Renal cortex interstitium (tissue), 11 donors: ENCODE measurements at regions not wholly inside any gene's neighbourhood (a gene's known extent, or its start where the extent isn't known, plus 50 kb on each side); places are given as distances from the start of the nearest gene placed in this dataset.
A peak's percentile ranks its signal among the peaks of the same experiment; 100 is the strongest.

Experiments
- DNase-seq, 11 donors: peaks; one replicate each; pipeline ENCODE4 v3.0.0-alpha.2; 2013; ENCODE audit warnings: low read depth in 9 of 11, low spot score in 4 of 11; ENCODE audit errors: extremely low read depth in 1 of 11

GRCh38 chr2:67462738-67463496 is 65.8 kb downstream of the ETAA1 start:
- DNase-seq: no peak

- DNase-seq: no peak
These were observed 66.7 kb downstream of the ETAA1 start for GRCh38 chr2:67463810-67464209.

DNA sequence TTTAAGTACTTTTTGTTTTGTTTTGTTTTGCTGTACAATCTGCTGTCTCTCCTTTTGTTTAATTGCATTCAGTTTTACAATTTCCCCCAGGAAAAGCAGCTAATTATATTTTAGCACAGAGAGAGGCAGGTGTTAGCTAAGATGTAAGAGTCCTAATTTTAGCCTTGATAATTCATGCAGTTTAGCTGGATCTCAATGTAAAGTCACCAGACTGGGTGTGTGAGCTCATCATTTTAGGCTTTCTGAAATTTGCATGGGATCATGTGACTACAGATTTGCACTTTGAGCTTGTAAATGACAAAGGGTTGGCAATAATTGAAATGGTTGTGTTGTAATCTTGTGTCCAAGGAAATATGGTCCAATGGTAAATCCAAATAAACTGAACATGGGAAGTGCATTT is 68.5 kb downstream of the ETAA1 start:
- no peak for DNase-seq

GRCh38 chr2:67466734-67467133 is 69.6 kb downstream of the ETAA1 start:
- no peak for DNase-seq

DNA sequence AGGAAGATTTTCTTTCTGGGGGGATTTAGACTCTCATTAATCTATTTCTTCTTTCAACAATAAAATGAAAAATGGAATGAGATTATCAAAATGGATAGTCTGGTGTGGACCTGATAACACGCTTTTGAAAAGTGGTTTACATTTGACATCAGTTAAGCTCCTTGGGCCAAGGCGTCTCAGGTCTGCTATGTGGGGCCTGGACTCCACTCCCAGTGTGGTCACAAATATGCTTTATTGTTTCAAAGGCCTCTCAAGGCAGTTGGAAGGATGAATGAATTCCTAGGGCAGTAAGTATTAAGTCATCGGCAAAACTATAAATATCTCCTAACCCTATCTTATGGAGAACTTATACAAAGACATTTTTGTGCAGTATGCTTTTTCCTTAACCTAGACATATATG is 74.5 kb downstream of the ETAA1 start:
- DNase-seq: no peak

DNA sequence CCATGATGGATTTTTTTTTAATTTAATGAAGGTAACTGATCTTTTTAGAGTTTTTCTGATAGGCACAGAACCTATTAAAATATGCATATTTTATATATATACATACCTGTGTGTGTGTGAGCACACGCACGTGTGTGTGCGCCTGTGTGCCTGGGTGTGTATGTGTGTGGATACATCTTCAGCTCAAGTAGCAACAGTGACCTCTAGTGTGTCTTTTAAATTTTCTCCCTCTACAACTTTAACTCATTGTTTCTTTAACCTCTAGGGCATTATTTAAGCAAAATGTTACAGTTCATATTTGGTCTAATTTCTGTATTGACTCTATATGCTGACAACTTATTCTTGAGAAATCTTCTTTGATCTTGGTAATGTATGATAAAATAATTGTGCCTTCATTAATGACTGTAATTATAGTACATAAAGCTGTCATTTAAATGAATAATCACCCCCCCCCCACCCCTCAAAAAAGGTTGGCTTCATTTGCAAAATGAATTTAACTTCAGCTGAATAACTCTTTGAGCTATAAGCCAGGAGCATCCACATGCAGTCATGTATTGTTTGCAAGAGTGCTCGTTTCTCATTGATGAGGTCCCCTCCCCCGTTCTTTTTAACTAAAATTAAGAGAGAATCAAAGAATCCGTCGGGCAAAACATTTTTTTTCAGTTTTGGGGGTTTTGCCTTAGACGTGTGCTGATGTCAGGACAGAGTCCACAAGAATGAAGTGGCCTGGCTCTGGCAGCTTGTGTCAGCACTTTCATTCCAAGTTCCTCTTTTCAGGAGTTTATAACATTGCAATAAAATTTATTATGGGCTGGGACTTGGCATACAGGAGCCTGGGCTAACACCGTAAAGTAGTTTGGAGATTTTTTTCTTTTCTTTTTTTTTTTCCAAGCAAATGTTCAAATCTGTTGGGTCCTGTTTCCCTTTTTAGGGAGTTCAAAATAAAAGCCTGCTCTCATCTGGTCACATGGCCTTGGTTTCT is 80.0 kb downstream of the ETAA1 start:
- peak in 10 of 11 donors; percentile 20 to 74 (median 52) for DNase-seq

DNA sequence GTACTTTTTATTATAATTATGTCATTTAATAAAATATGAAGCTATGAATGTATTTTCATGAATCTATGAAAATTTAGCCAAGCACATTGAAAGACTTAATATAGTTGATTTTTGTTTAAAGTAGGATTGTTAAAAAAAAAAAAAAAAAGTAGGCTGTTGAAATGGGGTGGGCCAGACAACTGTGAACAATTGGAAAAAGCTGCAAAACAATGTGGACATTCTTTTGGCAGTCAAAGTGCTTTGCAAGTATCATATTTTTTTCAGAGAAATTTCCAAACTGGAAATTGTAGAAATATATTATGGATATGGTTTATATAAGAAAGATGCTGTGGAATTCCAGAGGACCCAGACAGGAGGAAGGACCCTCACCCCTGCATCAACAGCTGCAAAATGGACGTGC is 82.1 kb downstream of the ETAA1 start:
- DNase-seq: no peak

- DNase-seq: no peak
These were observed 88.3 kb downstream of the ETAA1 start for GRCh38 chr2:67485431-67485830.

DNA sequence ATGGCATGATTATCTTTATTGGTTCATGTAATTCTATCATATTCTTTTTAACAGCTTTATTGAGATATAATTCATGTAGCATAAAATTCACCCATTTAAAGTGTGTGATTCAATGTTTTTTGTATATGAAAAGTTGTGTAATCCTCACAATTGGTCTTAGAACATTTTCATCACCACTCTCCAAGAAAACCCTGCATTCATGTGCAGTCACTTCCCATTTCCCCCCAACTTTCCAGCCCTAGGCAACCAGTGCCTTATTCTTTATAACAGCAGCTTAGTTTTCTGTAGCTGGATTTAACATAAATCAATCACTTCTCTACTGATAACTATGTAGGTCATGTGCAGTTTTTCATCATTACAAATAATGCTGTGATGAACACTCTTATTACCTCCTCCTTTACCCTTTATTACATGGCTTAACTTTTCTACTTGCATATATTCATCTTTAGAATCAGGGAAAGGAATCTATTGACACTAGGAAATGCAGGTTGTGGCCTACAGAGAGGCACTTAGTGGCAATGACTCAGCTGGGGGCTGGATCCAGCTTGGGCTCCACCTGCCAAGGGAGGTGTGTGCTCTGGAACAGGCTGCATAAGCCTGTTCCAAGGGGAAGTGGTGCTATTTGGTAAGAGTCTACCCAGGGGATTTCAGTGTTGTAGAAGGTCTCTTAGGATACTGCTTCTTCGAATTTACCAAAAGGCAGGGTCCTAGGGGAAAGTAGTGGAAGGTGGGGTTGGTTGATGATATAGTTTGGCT is 89.1 kb downstream of the ETAA1 start:
- no peak for DNase-seq

GRCh38 chr2:67487993-67488392 is 90.9 kb downstream of the ETAA1 start:
- DNase-seq: no peak

DNA sequence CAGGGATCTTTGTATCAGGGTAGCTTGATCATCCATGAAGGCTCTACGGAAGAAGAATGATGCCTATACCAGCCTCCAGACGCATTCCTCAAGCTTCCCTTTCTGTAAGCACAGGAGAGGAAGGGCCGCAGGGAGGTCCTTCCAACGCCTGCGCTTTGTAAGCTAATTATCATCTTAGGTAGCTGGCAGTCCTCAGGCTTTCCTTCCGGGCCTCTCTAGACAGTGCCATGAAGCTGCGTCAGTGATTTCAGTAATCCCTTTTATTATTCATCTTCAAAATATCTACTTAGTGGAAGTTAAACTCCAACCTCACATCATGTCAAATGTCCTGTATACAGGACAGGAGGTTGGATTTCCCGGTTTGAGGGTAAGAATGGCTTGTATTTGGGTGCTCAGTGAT is 92.3 kb downstream of the ETAA1 start:
- DNase-seq: no peak

DNA sequence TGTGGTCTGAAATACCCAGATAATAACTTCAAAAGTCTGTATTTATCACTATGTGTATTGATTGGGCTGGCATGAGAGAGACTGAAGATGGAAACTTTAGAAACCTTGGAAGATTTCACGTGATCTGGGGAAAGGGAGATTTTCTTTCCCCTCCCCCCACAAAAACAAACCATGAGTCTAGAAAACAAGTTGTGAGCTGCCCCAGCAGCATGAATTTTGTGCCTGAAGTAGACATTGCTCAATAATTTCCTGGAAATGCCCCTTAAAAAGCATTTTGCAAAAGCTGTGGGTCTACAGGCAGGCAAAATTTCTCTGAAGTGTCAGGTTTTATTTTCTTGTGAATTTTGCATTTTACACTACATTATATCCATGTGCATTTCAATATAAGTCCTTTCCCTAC is 101.8 kb downstream of the ETAA1 start:
- DNase-seq: no peak

DNA sequence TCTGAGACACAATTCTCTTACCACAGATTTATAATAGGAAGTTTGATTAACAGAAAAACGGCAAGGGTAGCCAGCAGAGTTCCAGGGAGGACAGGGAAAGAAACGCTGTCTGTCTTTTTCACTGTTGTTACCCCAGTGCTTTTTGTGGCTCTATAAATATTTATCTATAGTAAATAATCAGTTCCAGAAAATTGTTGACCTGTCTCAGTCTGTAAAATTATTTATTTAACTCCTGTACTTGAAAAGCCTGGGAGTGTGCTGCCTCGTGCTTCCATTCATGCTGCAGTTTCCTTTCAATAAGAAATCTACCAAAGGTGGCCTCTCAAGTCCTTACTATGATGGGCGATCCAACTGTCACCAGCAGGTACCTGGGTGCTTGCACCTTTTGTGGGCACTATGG is 102.9 kb downstream of the ETAA1 start:
- DNase-seq: no peak

DNA sequence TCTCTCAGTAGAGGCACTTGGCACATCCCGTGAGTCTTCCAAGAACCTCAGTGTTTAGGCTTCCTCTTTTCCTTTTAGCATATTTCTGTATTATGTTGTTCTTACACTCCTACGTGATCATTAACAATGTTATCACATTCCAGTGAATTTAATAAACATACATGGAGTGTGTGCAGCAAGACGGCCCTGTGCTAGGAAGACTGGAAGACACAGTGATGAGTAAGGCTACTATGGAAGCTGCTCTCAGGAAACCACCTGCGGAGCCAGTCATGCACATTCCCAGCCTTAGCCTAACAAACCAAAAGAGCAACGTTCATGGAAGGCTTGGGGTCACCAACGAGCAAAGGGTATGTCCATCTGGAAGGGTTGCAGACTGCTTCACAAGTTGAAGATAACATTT is 103.4 kb downstream of the ETAA1 start:
- no peak for DNase-seq

DNA sequence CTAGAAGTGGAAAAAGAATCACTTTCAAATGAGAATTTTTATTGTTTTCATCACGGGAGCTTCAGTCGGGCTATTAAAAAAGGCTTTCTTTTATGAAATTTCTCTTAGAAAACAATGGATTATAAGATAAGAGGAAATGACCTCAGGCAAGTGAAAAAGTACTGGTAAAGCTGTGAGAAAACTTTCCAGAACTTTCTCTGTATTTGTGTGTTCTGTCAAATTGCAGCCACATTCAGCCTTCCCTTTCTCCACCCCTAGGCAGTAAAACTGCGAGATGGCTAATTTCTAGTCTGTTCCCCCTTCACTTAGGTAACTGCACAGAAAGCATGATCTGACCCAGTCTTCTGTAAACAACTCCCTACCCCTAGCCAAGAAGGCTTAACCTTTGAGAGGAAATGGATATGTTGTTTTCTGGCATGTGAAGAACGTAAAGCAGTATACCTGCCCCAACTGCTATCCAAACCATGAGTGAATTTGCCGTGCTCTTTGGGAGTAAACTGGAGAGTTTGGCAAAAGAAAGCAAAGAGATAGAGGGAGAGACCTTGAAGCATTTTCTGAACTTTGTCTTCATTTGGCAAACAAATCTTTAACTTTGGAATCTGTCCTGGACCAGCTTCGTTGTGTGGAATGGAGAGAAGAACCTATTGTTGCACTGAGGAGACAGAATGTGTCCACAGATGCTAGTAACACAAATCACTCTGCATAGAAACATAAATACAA is 105.4 kb downstream of the ETAA1 start:
- DNase-seq: no peak

DNA sequence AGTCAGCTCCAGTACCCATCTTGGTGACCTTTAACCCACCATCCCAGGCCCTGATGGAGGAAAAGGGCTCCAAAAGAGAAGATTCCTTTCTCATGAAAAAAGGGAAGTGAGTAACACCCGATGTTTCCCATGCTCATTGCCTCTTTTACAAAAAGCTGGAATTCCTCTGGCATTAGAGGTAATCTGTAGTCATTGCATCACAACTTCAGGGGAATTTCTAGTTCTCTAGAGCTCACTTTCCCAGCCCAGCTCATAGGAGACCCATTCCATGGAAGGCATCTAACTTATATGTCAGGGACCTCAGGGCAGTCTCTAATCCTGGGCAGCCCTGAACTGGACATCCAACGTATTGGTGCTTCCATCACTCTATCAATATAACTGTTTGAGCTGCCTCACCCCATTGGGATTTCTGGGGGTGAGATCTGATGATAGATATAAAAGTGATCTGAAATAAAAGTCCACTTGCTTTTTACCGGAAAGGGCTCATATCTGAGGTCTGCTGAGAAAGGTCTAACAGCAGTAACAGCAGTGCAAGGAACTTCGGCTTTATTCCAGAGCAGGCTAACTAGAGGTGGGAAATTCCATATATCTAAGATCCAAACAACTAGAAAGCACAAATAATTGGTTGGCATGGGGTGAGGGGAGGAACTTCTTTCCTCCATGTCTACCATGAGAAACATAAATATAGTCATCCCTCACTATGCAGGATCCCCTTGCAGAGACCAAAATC is 106.1 kb downstream of the ETAA1 start:
- no peak for DNase-seq

DNA sequence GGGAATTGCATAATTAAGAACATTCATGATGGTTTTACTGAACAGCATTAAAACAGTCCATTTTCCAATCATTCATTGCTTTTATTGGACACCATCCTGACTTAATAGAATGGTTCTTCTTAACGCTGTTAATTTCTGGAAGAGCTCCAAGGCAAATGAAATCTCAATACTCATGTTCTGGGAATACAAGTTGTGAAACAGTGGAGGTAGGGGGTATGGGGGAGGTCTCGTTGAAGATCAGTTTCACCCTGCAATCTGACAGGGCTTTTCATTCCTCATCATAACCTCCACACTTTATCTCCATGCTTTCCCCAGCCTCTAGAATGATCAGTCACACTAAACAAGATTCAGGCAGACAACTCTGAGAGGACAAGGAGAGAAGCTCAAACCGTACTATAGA is 113.6 kb downstream of the ETAA1 start:
- no peak for DNase-seq

DNA sequence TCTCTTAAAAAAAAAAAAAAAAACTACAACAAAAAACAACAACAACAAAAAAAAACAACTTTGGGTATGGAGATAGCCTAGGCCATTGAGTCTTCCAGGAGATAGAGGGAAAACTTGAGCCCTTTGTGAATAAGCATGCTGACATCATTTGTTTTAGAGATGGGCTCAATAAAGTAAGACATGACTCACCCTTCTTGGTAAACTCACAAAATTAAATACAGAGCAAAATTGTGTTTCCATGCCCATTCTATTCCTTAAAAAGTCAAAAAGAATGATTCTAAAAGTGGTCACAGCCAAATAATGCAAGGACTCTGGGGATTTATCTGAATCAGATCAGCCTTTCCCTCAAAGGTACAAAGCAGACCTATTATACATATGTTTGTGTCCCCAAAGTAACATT is 117.4 kb downstream of the ETAA1 start:
- DNase-seq: no peak
